Hematopoietic multipotent progenitor cell treated with erythropoietin and hydrocortisone succinate and interleukin-3 and kit ligand, for 8 days (in vitro differentiated cells): ENCODE measurements at regions not wholly inside any gene's neighbourhood (a gene's known extent, or its start where the extent isn't known, plus 50 kb on each side); places are given as distances from the start of the nearest gene placed in this dataset.
A peak's percentile ranks its signal among the peaks of the same experiment; 100 is the strongest.

ENCODE experiments used
- DNase-seq: peaks from one replicate; pipeline ENCODE4 v3.0.0-alpha.2; 2015

- DNase-seq, result no peak
Observed at GRCh38 chrX:82912382-82912781, 595.7 kb upstream of the POU3F4 start.

- DNase-seq, result no peak
Observed at GRCh38 chrX:82934980-82935379, 573.1 kb upstream of the POU3F4 start.

DNA sequence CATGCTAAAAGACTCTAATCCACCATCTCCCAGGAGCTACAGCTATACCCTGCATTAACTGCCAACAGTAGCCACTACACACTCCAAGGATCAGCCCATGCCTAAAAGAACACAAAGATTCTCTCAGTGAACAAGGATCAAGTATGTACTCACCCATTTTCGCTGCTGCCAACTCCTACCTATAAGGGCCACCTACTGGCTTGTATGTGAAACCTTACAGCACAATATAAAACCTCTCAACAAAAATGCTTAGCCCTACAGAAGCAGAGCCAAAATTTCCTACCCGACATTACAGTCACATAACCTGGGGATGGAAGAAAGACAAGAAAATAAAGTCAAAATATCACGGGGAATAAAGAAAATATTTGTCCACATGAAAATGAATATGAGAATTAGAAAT, 562.8 kb upstream of the POU3F4 start:
- DNase-seq, result no peak

DNA sequence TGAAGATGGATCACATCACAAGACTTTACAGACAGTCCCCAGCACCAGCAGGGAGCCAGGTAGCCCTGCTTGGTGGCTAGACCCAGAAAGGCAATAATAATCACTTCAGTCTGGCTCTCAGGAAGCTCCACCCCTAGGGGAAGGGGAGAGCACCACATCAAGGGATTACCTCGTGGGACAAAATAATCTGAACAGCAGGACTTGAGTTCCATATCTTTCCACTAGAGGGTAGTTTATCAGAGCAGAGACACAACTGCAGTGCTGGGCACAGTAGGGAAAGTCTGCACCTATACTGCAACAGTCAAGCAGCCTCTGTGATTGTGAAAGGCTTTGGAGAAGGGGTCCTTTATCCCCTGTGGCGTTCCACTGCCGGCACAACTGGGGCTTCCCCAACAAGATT, 547.0 kb upstream of the POU3F4 start:
- DNase-seq, result no peak

DNA sequence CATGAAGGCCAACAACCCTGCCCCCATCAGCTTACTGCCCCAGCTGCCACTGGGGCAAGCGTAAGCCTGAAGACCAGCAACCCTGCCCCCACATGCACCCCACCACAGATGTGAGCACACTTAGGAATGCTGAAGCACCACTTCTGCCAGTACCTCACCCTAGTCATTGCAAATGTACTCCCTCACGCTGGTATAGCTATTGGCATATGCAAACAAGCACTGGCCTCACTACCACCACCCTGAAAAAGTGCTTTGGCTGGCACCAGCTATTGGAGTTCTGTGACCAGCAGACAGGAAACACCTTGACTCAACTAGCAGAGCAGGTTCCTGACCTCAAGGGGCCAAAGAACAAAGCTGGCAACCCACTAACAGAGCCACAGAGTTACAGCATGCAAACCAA, 534.4 kb upstream of the POU3F4 start:
- DNase-seq, result no peak

DNA sequence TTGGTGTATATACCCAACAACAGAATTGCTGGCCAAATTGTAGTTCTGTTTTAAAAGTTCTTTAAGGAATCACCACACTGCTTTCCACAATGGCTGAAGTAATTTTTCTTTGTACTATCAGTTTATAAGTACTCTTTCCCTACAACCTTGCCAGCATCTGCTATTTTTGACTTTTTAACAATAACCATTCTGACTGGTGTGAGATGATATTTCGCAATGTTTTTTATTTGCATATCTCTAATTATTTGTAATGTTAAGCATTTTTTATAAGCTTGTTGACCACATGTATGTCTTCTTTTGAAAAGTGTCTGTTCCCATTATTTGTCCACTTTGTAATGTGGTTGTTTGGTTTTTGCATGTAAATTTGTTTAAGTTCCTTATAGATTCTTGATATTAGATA, 509.9 kb upstream of the POU3F4 start:
- no peak for DNase-seq

DNA sequence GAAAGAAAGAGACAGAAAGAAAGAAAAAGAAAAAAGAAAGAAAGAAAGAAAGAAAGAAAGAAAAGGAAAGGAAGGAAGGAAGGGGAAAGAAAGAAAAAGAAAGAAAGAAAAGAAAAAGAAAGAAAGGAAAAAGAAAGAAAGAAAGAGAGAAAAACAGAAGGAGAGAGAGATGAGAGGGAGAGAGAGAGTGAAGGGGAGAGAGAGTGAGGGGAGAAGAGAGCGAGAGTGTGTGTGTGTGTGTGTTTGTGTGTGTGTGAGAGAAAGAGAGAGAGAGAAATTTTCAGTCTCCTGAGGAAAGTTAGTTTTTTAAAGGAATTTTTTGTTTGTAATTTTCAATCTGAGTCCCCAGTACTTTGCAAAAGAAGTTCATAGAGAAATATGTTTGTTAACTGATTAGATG, 504.1 kb upstream of the POU3F4 start:
- DNase-seq, result no peak

DNA sequence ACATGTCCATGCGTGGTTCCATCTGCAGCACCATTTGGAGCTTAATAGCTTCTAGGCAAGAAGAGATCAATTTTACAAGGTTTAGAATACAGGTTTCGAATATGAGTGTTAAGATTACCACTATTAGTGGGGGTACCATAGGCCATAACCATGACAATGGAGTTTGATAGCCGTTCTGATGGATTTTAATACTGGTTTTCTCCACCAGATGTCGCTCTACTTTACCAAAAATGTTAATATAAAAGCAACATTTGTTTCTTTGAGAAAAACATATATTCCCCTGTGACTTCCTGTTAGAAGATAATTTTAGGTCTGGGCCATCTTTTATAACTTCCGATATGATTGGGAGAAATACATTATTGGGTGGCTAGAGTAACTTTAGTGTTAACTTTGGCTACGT, 499.7 kb upstream of the POU3F4 start:
- peak; percentile 5 for DNase-seq

DNA sequence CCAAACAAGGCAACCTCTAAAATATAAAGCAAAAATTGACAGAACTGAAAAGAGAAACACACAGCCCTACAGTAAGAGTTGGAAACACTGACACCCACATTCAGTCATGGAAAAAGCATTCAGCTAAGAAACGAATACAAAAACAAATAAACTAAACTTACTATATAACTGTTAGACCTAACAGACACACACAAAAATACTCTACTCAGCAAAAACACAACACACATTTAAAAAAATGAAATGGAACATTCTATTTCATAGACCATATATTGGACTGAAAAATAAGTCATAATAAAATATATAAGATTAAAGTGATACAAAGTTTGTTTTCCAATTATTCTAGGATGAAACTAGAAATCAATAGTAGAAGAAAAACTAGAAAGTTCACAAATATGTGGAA, 488.8 kb upstream of the POU3F4 start:
- no peak for DNase-seq

DNA sequence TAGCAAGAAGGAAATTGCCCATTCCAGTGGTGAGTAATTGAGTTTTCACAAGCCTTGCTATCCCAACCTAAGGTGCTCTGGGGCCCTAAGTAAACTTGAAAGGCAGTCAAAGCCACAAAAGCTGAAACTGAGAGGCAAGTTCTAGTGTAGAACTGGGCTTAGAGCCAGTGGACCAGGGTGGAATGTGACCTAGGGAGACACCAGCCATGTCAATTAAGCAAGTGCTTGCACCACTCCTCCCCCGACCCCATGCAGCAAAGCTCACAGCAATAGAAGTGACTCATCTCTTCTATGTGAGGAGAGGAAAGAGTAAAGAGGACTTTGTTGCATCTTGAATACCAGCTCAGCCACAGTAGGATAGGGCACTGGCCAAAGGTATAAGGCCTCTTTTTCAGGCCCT, 486.1 kb upstream of the POU3F4 start:
- no peak for DNase-seq
